ENCODE measurements at regions not wholly inside any gene's neighbourhood (a gene's known extent, or its start where the extent isn't known, plus 50 kb on each side); places are given as distances from the start of the nearest gene placed in this dataset.
"Not testable (repeated sequence)": the region's sequence is repeated elsewhere in the genome, so short reads cannot be mapped to it uniquely, and the experiment has no call there.

DNA sequence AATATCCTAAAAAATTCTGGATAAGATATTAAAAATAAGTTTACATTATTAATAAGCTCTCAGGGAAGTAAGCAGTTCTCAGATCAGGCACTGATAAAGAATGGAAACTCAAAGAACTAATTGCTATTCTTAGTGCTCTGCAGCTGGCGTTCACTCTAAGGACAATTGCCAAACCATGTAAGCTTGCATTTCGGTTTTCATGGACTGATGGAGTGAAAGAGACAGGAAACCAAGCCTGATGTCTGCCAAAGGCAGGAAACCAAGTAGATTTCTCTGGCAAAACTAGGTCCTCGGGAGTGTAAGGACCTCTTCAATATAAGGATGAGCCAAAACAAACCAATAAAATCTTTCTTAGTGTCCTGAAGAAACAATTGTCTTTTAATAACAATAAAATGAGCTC lies 355.2 kb downstream of the RAB38 start:
- Mint-ChIP-seq H3K4me1 (no peaks in the 10 kb centered on the region), H3K27me3 (no peaks in the 10 kb centered on the region), H3K36me3 (ENCODE audit: low read depth) (no peaks in the 10 kb centered on the region), H3K4me3 (no peak overlapping the region), H3K9me3 (no peaks in the 10 kb centered on the region), H3K27ac (no peak overlapping the region)
- POLR2A ChIA-PET: no interaction called here
- CTCF ChIA-PET: no interaction called here
- no peak for DNase-seq

DNA sequence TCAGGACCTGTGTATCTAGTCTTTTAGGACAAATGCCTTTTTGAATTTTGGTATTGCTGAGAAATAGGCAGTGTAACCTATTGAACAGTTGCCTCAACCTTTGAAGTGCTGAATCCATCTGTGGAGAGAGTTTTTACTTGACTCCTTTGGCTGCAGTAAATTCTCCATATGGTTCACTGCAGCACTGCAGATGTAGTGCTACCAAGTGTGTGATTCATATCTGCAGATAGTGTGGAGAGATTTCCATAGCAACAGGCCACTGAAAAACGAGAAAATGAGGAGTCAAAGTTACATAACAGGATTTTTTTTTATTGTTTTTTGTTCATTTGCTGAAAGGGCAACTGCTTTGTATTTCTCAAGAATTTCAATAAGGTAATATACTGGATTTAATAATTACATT lies 356.1 kb downstream of the RAB38 start:
- no peak overlapping the region for H3K27ac Mint-ChIP-seq

DNA sequence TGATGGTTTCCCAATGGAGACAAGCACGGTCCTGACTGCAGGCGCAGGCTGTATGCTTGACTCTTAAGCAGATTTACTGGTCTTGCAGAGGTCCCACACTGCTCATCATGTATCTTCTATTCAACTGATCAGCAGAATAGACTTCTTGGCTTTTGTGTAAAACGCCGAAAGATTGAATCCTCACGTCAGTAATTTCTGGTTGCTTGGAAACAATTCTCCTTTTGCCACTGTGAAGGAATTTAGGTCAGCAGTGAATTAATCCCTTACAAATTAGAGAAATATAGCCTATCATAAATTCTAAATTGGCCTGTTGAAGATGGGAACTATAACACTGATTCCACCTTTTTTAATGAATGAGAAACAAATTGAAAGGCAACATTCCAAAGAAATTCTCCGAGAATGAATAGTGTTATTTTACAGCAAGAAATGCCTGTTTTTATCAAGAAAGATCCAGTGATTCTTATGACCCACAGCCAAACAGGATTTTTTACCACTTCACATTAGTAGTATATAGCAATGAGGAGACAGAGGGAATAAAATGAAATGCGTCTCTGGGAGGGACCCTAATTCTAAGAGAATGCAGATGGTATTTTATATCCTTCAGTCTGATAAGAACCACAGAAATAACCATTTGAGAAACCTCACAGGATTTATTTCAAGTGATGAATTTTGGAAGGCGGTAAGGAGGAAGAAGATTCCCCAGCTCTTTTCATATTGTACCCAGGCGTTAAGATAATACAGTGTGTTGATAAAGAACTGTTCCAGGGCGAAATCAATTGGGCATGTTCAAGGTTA lies 362.5 kb downstream of the RAB38 start:
- no peak overlapping the region for H3K27ac Mint-ChIP-seq
- H3K36me3 Mint-ChIP-seq (ENCODE audit: low read depth): no peaks in the 10 kb centered on the region
- CTCF ChIA-PET: no interaction called here
- DNase-seq: no peak
- H3K27me3 Mint-ChIP-seq: no peaks in the 10 kb centered on the region
- no peaks in the 10 kb centered on the region for H3K9me3 Mint-ChIP-seq
- POLR2A ChIA-PET: no interaction called here
- no peak overlapping the region for H3K4me3 Mint-ChIP-seq
- H3K4me1 Mint-ChIP-seq: no peaks in the 10 kb centered on the region

More for the DNA sequence above, 356.1 kb downstream of the RAB38 start:
- no peaks in the 10 kb centered on the region for H3K9me3 Mint-ChIP-seq
- H3K4me1 Mint-ChIP-seq: no peaks in the 10 kb centered on the region
- DNase-seq: no peak
- H3K36me3 Mint-ChIP-seq (ENCODE audit: low read depth): no peaks in the 10 kb centered on the region
- ChIA-PET CTCF (no interaction called here), POLR2A (no interaction called here)
- no peaks in the 10 kb centered on the region for H3K27me3 Mint-ChIP-seq
- no peak overlapping the region for H3K4me3 Mint-ChIP-seq

DNA sequence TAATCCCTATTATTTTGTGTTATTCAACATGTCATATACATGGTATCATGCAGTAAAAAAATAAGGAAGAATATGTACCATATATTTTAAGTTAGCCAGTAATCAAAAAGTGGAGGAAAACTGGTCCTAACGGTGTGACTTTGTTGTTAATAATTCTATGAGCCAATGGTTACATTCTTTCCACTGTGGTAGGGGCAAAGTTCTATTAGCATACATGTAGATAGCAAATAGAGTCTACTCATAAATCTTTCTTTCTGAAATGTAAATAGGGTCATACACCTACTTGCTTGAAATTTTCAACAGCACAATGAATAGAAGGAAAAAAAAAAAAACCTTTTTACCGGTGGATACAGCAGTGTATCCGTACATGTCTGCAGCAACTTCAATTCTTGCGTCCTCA lies 364.8 kb downstream of the RAB38 start:
- ChIA-PET POLR2A (no interaction called here), CTCF (no interaction called here)
- H3K4me3 Mint-ChIP-seq: no peak overlapping the region
- no peak overlapping the region for H3K27ac Mint-ChIP-seq
- no peaks in the 10 kb centered on the region for H3K36me3 Mint-ChIP-seq (ENCODE audit: low read depth)
- H3K9me3 Mint-ChIP-seq: no peaks in the 10 kb centered on the region
- no peak for DNase-seq
- H3K4me1 Mint-ChIP-seq: no peaks in the 10 kb centered on the region
- no peaks in the 10 kb centered on the region for H3K27me3 Mint-ChIP-seq

DNA sequence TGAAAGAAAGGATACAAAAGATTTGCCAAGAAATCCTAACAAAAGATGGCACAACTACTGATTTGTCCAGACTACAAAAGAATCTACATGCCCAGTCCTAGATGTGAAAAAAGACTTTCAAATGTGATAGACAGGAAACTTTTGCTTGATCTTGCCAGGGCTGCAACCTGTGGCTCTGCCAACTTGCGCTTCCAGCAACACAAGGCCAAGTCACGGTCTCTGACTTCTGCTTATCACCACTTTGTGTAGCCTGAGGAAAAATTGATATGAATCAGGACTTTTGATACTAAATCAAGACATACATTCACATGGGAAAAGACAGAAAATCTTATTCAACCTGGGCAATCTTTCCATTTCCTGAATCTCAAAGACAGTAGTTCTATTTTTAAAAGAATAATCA lies 366.0 kb downstream of the RAB38 start:
- H3K36me3 Mint-ChIP-seq (ENCODE audit: low read depth): no peaks in the 10 kb centered on the region
- no peak overlapping the region for H3K27ac Mint-ChIP-seq
- POLR2A ChIA-PET: no interaction called here
- no peaks in the 10 kb centered on the region for H3K27me3 Mint-ChIP-seq
- no peak overlapping the region for H3K4me3 Mint-ChIP-seq
- no peak for DNase-seq
- no peaks in the 10 kb centered on the region for H3K9me3 Mint-ChIP-seq
- CTCF ChIA-PET: no interaction called here
- no peaks in the 10 kb centered on the region for H3K4me1 Mint-ChIP-seq

DNA sequence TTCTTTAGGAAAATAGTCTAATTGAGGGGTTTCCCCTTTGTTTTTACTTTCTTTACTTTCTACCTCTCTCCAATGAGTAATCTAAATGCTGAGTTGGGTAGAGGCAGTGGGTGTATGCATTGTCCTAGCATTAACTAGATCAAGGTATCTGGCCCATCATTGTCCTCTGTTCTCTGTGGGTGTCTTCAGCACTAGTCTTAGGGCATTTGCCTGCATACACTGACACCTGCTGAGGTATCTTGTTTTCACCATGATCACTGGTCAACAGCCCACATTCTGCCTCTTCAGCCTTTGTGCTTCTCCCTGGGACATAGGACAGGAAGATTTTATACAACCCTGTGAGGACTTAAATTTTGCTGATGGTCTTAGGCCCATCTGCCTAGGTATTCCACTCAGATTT lies 371.1 kb downstream of the RAB38 start:
- CTCF ChIA-PET: no interaction called here
- Mint-ChIP-seq H3K27ac (no peak overlapping the region), H3K4me1 (no peaks in the 10 kb centered on the region), H3K4me3 (no peak overlapping the region), H3K9me3 (peaks cover 2% of the 10 kb centered on the region), H3K36me3 (ENCODE audit: low read depth) (no peaks in the 10 kb centered on the region), H3K27me3 (no peaks in the 10 kb centered on the region)
- POLR2A ChIA-PET: no interaction called here
- no peak for DNase-seq

DNA sequence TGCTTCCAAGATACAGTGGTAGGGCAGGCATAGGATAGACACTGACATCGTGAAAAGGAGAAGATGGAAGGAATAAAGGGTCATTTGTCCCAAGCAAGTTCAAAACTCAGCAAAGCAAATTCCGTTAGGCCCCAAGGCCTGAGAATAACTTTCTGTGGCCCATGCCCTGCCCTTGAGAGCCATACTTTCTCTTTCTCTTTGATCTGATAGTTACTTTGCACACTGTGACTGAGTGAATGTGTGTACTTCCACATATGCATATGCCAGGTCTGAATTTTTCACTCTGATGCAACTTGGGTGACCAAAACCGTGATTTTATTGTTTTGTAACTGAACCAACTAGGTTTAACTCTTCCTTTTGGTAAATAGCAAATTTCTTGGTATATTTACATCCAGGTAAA lies 371.5 kb downstream of the RAB38 start:
- ChIA-PET CTCF (no interaction called here), POLR2A (no interaction called here)
- no peak for DNase-seq
- Mint-ChIP-seq H3K9me3 (peaks cover 2% of the 10 kb centered on the region), H3K36me3 (ENCODE audit: low read depth) (no peaks in the 10 kb centered on the region), H3K27ac (no peak overlapping the region), H3K4me1 (no peaks in the 10 kb centered on the region), H3K27me3 (no peaks in the 10 kb centered on the region), H3K4me3 (no peak overlapping the region)

DNA sequence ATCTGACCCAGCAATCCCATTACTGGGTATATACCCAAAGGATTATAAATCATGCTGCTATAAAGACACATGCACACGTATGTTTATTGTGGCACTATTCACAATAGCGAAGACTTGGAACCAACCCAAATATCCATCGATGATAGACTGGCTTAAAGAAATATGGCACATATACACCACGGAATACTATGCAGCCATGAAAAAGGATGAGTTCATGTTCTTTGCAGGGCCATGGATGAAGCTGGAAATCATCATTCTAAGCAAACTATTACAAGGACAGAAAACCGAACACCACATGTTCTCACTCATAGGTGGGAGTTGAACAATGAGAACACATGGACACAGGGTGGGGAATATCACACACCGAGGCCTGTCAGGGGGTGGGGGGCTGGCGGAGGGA lies 390.4 kb downstream of the RAB38 start:
- DNase-seq; H3K27ac Mint-ChIP-seq; POLR2A ChIA-PET; H3K9me3 Mint-ChIP-seq; CTCF ChIA-PET; H3K4me1 Mint-ChIP-seq; H3K36me3 Mint-ChIP-seq (ENCODE audit: low read depth); H3K4me3 Mint-ChIP-seq; H3K27me3 Mint-ChIP-seq: not testable (repeated sequence)

DNA sequence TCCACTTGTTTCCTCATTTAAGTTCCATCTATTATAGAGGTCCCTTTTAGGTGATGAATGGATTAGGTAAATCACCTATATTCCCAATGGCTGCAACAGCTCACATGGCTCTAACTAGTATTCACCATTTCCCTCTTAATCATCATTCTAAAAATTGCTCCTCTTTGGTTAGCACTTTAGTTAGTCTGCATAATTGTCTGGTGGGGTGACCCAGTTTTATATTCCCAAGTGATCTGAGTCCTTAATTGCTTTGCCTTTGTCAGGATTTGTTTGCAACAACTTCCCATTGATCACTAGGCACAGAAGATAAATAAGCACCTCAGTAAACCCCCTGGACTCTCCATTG lies 395.2 kb downstream of the RAB38 start:
- Mint-ChIP-seq H3K27ac (no peak overlapping the region), H3K4me3 (no peak overlapping the region), H3K9me3 (peaks cover 5% of the 10 kb centered on the region), H3K27me3 (no peaks in the 10 kb centered on the region), H3K4me1 (no peaks in the 10 kb centered on the region), H3K36me3 (ENCODE audit: low read depth) (no peaks in the 10 kb centered on the region)
- no peak for DNase-seq
- ChIA-PET CTCF (no interaction called here), POLR2A (no interaction called here)

DNA sequence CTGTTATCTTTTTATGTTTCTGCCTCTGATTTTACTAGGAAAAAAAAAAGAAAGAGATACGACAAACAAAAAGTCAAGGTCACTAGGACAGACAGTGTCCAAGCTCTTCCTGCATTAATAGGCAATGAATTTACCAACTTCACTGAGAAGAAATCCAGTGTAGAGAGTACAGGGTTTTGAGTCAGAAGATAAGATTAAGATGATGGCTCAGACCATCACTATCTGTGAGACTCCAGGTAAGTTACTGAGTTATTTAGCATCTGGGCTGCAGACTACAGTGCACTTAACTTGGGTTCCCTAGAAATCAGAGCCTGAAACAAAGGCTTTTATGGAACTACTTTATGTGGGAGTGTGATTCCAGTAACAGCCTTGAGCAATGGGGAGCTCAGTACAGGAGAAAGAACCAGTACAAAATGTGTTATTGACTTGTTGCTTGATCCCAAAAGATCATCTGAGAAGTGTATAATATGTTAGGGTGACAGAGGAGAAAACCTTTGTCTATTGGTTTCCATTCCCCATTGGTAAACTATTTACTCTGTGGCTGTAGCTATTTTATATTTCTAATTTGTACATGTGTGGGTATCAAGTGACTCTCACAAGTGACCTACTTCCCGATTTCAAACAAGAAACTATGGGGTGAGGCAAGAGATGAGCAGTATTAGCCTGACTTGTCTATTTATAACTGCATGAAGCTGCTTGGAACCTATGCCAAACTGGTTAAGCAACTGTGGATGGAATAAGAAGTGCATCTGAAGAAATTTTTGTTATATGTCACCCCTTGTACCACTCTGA lies 395.8 kb downstream of the RAB38 start:
- CTCF ChIA-PET: no interaction called here
- no peak overlapping the region for H3K4me3 Mint-ChIP-seq
- H3K27me3 Mint-ChIP-seq: no peaks in the 10 kb centered on the region
- no peak overlapping the region for H3K27ac Mint-ChIP-seq
- no peak for DNase-seq
- peaks cover 5% of the 10 kb centered on the region for H3K9me3 Mint-ChIP-seq
- no peaks in the 10 kb centered on the region for H3K4me1 Mint-ChIP-seq
- no peaks in the 10 kb centered on the region for H3K36me3 Mint-ChIP-seq (ENCODE audit: low read depth)
- POLR2A ChIA-PET: no interaction called here

DNA sequence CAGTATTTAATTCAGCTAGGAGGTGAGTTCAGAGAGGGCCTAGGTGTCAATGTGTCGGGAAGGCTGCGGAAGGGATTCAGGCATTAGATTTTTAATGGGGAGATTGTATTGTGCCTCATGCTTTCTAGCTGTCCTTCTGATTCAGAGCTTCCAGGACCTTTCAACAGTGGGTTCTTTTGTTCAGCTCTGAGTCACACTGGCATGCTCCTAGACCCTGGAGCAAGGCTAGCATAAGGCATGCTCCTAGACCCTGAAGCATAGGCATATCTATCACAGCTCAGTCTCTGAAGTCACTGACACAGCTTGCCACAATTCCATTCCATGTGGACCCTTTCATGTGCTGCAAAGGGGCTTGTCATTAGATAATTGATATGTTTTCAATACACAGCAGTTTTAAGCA lies 396.9 kb downstream of the RAB38 start:
- Mint-ChIP-seq H3K27ac (no peak overlapping the region), H3K27me3 (no peaks in the 10 kb centered on the region), H3K9me3 (peaks cover 5% of the 10 kb centered on the region), H3K4me3 (no peak overlapping the region), H3K36me3 (ENCODE audit: low read depth) (no peaks in the 10 kb centered on the region), H3K4me1 (no peaks in the 10 kb centered on the region)
- POLR2A ChIA-PET: no interaction called here
- DNase-seq: no peak
- CTCF ChIA-PET: no interaction called here

DNA sequence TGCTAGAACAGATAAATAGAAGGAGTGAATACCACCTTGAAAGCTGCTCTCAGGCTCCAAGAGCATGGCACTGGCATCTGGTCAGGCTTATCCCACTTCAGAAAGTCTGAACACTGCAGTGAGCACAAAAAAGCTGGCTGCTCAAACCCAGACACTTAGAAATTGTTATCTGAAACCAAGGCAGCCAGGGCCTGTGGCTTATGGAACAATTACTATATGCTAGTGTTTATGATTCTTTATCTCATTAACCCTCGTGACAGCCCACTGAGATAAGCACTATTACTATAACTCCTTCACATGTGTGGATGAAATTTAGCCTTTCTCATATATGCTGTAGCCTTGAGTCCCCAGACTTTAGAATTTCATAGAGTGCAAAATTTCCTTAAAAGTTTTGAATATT lies 400.2 kb downstream of the RAB38 start:
- no peak for DNase-seq
- Mint-ChIP-seq H3K27me3 (no peaks in the 10 kb centered on the region), H3K4me3 (no peak overlapping the region), H3K36me3 (ENCODE audit: low read depth) (no peaks in the 10 kb centered on the region), H3K9me3 (no peaks in the 10 kb centered on the region), H3K4me1 (no peaks in the 10 kb centered on the region), H3K27ac (no peak overlapping the region)
- CTCF ChIA-PET: no interaction called here
- POLR2A ChIA-PET: no interaction called here

DNA sequence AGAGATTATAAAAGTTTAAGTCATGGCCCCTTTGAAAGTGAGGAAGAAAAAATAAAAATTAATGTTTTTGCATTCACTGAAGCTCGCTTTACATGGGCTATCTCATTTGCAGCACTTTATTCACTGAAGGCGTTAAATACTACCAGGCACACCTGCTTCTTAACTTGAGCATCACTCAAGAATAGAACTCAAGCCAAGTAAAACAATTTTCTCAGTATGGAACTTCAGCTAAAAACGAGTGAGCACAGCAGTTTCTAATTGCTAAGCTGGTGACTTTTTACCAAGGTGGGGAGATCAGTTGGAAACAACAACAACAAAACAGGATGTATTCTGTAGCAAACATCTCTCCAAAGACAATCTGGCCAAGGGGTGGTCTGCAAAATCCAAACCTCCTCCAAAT lies 405.6 kb downstream of the RAB38 start:
- no peaks in the 10 kb centered on the region for H3K4me1 Mint-ChIP-seq
- ChIA-PET CTCF (no interaction called here), POLR2A (no interaction called here)
- no peak overlapping the region for H3K27ac Mint-ChIP-seq
- H3K9me3 Mint-ChIP-seq: no peaks in the 10 kb centered on the region
- no peak for DNase-seq
- H3K27me3 Mint-ChIP-seq: no peaks in the 10 kb centered on the region
- no peaks in the 10 kb centered on the region for H3K36me3 Mint-ChIP-seq (ENCODE audit: low read depth)
- no peak overlapping the region for H3K4me3 Mint-ChIP-seq

DNA sequence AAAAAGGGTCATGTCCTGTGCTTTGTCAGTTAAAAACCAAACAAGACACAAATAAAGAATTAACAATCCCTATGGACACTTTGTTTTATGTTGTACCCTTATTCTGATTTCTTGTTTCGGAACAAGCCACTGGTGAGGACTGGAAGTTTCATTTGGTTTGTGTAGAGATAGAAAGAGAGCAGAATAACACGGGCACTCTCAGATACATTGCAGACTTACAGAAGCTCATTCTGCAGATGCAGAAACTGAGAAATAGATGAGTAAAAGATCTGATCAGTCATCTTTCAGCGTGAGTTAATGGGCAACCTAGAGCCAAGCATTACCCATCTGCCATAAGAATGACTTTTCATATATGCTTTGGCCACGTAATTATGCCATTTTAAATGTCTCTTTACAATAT lies 407.6 kb downstream of the RAB38 start:
- Mint-ChIP-seq H3K36me3 (ENCODE audit: low read depth) (no peaks in the 10 kb centered on the region), H3K27ac (no peak overlapping the region), H3K4me3 (no peak overlapping the region), H3K4me1 (no peaks in the 10 kb centered on the region), H3K9me3 (no peaks in the 10 kb centered on the region), H3K27me3 (no peaks in the 10 kb centered on the region)
- no peak for DNase-seq
- ChIA-PET POLR2A (no interaction called here), CTCF (no interaction called here)
